ENCODE measurements at regions not wholly inside any gene's neighbourhood (a gene's known extent, or its start where the extent isn't known, plus 50 kb on each side); places are given as distances from the start of the nearest gene placed in this dataset.
"Not testable (repeated sequence)": the region's sequence is repeated elsewhere in the genome, so short reads cannot be mapped to it uniquely, and the experiment has no call there.

DNA sequence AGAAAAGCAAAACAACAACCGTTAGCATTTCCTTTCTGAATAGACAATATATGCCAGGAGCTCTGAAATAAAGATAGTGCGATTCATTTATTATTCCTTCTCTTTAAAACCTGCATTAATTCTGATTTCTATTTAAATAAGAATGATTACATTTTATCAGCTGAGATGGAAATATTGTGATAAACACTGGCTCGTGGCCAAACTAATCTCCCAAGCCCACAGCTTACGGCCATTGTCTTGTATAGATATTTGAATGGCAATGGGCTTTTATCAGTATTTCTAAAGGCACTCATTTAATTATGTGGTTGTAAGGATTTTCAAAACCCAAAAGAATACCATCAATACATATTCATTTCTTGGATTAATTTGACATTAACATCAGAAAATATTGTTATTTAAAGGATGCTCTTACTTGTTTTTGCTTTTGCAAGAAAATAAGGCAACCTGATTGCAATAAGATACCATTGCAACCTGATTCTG, 123.7 kb upstream of the IRX5 start:
- no peak for DNase-seq

DNA sequence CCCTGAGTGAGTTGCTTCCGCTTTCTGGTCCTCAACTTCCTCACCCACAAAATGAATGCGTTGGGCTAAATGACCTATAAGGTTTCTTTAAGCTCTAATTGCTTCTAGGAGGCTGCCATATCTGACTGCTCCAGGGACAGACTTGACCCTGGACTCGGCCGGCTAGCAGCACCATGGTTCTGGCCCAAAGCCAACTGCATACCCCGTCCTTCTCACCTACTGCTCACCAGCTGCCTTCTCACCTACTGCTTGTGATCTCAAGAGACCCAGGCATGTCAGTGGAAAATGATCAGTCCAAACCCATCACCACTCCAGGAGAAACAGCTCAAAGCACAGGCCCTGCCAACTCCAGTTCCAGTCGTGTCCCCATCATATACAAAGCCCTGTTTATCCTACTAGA, 124.3 kb upstream of the IRX5 start:
- DNase-seq: no peak

DNA sequence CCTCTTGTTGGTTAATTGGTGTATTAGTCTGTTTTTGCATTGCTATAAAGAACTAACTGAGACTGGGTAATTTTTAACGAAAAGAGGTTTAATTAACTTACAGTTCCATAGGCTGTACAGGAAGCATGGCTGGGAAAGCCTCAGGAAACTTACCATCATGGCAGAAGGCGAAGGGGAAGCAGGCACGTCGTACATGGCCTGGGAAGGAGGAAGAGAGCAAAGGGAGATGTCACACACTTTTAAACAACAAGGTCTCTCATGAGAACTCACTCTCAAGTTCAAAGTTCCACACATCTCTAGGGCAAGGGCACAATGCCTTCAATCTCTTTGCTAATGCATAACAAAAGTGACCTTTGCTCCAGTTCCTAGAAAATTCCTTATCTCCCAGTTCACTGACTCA, 125.0 kb upstream of the IRX5 start:
- DNase-seq: no peak

DNA sequence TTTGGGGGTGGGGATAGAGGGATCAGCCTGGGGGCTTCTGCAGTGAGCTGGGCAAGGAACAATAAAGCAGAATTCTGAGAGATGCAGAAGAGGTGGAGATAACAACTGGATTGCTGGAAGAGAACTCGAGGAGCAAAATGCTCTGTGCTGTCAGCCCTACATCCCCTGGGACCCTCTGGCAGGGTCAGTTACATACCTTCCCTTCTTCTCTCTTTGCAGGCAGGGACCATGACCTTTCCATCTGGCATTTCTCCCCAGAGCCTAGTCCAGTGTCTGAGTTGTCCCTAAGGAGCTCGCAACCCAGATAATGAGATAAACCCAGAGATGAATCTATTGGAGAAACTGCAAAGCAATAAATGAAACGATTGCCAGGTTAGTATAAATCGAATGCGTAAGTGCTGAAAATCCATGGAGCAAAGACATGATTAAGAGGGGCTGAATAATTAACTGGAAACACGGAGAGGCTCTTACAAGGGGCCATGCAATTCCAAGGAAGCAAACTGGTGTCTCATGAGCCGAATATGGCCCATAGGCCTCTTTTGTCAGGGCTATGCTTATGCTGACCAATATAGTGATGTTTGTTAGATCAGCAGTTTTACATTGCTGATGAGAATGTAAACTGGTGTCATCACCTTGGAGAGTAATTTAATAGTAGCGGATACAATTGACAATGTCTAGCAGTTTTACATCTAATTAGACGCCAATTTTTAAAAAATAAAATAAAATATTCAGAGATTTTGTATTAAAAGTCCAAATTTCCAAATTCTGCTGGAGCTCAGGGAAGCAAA, 129.4 kb upstream of the IRX5 start:
- DNase-seq: no peak

DNA sequence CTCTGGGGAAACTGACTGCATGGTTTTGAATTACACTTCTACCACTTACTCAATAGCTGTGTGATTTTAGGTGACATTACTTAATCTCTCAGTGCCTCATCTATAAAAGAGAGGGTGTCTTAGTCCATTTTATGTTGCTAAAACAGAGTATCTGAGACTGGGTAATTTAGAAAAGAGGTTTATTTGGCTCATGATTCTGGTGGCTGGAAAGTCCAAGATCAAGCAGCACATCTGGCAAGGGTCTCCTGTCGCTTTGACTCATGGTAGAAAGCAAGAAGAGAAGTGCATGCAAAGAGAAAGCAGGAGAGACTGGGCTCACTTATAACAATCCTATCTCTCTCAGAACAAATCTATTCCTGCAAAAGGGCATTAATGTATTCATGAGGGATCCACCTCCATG, 132.4 kb upstream of the IRX5 start:
- no peak for DNase-seq

DNA sequence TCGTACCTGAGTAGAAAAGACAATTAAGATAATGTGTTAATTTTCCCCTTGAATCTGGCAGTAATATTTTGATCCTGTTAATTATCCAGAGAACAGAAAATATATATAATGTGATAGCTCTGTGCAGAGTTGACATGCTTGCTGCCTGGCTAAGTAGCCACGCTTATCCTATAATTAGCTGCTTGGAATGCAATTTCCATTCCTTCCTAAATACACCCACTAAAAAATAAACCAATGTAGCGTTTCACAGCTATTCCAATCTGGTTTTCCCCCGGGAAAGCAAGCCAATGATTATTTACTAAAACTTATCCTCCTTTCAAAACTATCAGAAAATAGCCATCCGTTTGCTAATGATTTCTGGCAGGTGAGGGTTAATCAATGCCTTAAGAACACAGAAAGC, 134.5 kb upstream of the IRX5 start:
- DNase-seq: no peak

DNA sequence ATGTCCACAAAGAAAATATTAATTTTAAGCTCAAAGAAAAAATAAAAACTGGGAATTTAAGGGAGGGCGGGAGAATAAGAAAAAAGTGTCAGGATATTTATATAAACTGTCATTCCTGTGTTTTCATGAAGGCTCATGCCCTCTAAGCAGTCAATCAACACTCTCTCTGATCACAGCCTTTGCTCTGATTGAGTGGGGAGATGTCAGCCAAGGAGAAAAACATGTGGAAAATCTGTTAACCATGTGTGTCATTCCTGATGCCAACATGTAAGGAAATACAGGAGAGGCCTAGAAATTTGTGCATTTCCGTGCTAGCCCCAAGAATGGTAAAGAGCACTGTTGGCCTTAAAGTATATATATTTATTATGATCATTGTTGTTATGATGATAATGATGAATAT, 137.9 kb upstream of the IRX5 start:
- no peak for DNase-seq

DNA sequence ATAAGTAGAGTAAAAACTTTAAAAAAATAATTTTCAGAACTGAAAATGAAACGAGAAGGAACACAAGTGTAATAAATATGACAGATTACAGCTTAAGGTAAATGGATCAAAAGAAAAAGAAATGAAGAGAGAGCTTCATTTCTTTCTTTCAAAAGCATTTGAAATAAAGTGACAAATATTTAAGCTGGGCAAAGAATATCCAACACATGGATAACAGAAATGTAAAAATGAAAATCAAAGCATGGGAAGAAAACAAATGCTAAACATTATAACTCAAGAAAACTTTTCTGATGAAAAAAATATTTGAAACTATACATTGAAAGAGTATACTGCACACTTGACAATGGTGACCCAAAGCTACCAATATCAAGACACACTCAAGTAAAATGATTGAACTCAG, 143.6 kb upstream of the IRX5 start:
- no peak for DNase-seq

DNA sequence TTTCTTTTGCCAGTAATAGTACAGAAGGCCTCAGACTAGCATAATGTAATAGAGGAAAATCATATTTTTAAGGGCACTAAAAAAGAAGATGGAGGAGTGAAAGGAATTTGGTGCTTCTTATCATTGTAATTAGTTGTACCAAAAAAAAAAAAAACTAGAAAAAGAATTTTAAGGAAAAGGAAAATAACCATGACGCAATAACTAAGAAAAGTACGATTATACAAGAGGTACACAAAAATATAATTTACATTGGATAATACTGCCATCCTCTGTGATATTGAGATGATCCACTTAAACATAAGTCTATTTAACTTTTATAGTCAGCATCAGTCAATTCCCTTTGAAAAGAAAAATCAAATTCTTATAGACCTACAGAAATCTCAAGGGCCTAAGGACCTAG, 146.7 kb upstream of the IRX5 start:
- DNase-seq: no peak

DNA sequence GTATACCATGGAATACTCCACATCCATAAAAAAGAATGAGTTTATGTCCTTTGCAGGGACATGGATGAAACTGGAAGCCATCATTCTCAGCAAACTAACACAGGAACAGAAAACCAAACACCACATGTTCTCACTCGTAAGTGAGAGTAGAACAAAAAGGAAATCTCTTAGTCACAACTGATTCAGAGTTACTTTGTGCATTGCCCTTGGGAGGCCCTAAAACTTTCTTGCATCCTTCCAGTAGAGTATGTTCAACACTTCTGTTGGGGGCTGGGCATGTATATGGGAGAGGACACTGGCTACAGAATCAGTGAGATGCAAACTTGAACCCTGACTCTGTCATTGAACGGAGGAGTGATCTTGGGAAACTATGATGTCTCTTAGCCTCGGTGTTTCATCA, 147.4 kb upstream of the IRX5 start:
- DNase-seq: no peak

DNA sequence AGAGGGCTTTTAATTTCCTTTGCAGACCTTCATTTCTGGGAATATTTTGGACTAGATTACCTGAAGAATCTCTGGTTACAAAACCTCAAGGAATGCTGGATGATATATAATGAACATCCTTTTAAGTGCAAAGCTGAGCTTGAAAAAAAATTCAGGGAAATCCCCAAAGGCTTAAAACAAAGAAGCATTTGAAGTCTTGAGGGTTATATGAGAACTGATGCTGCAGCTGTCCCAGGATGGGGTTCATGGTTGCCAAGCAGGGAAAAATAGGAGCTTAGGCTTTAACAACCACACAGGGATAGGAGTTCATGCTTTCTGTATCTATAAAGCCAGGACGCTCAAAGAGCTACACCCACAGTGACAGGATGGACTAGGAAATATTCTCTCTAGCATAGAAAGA, 150.4 kb upstream of the IRX5 start:
- no peak for DNase-seq

DNA sequence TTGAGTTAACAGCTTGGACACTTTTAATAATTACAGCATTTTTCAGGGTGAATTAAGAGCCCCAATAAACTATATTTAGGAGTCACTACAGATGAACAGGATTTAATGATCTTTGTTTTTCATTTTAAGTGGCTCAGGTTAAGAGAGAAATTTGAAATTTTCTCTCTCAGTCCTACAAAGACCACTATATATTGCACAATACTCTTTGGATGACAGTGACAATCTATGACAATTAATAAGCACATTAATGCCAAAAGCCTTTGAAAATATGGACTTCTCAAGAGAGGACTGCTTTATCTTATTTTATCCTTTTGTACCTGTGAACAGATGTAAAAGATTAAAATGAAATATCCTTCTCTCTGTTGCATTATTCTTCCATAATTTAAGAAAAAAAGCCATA, 151.1 kb upstream of the IRX5 start:
- DNase-seq: no peak

DNA sequence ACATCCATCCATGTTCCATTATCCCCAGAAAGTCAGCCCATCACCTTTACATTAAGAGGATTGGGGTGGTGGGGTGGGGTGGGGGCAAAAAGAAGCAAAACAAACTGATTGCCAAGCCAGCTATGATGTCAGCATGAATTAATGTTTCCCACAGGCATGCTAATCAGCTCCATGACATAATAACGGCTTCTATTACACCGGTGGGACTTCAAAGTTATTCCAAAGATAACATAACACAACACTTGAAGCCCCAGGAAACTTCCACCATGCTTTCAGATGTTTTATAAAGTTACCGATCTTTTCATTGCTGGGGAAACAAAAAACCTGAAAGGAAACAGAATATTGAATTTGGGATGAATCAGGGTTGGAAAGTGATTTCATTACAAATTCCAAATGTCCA, 155.9 kb upstream of the IRX5 start:
- no peak for DNase-seq

DNA sequence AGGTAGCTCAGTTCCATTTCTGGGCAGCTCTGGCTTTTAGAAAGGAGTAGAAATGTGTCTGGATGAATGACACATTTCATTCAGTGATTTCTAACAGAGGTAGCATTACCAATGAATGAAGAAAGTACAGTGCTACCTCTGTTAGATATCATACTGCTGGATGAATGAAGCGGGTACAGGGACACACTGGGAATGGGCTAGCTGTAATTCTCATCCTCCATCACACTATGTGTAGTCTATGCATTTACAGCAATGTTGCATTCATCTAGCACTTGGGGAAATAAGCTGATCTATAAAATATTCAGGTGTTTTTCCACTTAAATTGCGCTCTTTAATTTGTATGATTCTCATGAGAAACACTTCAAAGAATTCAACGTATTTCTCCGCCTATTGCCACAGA, 158.3 kb upstream of the IRX5 start:
- DNase-seq: no peak

DNA sequence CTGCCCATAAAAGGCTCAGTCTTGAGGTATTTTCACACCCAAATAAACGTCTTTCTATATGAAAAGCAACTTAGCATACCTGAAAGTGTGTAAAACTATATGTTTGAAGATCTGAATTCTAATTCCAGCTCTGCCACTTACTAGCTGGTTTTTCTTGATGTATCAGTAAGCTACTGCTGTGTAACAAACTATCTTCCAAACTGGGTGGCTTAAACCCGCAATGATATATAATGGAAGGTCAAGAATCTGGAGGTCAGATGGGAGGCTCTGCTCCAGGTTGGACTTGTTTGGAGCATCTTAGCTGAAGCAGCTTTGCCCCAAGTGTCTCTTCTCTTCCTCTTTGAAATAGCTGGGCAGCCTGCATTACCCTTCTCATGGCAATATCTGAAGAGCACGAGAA, 164.3 kb upstream of the IRX5 start:
- DNase-seq: no peak

DNA sequence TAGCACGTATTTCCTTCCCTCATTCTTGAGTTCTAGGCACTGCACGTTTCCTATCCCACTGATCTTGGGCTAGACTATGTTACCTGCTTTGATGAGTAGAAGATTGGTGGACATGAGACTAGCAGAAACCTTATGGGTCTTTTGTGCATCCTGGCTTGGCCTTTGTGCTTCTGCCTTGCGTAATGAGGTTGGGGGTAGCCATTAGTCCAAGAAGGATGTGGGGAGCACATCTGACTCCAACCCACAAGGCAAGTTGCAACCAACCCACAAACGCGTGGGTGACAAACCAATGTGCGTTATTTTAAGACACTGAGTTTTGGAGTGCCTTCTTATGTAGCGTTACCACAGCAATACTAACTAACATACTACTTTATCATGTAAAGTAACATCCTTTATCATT, 180.4 kb upstream of the IRX5 start:
- no peak for DNase-seq

DNA sequence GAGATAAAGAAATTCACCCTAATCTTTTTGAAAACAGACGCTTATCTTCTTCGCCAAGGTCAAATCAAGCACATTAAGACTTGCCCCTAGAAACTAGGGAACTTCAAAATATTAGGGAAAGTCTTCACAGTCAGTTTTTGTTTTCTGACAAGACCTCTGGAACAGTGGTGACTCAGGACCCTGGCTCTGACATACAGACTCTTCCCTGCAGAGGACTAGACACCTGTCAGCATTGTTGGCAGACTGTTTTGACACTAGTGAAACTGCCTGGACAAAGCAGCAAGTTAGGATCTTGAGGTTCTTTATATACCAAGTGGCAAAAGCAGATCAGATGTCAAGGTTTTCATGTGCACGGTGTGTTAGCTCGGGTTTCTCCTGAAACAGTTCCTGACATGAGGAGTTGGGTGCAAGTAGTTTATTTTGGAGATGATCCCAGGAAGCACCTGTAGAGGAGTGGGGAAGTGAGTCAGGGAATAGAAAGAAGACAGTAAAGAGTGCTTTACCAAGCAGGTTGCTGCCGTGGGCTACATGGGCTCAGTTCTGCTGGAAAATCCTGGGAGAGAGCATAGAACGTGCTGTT, 182.0 kb upstream of the IRX5 start:
- no peak for DNase-seq

DNA sequence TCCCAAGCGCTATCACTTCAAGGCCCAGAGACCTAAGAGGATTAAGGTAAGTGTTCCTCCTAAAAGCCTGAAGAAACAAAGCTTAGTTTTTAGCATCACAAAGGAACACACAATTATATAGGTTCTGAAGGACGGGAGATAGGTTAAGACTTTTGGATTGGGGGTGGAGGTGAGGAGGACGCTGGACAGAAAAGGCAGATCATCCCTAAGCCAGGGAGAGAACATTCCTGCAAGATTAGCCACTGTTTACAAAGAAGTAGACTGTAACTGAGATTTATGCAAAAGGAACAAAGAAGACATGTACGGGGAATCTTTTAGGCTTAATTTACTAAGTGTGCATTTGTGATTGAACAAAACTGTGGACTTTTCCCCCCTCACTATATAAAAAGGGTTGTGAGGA, 184.1 kb upstream of the IRX5 start:
- DNase-seq: no peak

DNA sequence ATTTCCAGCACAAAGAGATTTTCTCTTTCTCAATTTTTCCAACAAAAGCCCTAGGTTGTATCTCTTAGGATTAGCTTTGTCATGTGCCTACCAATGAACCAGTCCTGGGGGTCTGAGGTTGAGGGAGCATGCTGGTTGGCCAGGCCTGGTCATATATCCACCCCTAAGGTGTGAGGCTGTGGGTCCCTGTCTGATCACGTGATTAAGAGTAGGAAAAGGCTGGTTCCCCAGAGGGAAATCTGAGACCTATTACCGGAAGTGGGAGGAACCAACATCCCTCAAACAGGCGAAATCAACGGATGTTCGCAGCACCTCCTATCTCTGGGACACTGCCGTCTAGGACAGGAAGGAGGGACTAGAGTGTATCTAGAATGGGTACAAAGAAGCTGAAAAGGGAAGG, 185.7 kb upstream of the IRX5 start:
- no peak for DNase-seq

DNA sequence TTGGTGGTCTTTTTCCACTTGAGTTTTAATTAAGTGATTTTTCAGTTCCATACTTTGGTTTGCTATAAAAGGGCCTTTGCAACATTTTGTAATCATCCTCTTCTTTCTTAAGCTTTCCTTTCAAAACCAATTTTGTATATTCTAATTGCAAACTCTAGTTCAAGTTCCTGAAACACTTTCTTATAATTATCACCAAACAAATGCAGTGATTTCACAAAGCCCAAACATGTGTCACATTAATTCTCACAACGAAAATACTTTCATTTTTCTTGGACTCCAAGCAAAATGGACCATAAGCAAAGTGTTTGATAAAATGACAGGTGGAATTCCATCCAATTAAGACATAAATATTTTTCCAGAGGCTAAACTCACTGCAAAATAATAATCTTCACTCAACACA, 188.2 kb upstream of the IRX5 start:
- no peak for DNase-seq

DNA sequence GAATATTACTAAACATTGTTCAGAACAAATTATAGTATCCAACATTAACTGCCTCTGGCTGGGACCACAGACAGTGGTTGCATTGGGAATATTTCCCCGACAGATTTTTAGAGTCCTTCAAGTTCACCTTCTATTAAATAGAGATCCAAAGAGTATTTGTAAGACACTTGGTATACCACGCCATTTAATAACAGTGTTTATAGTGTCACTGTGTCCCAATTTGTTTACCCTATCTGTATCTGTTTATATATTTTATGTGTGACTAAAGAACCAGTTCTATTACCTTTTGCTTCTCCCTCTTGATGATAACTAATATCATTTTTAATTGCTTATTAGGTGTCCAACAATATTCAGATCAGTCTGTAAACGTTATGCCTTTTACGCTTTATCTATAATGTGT, 191.3 kb upstream of the IRX5 start:
- no peak for DNase-seq

DNA sequence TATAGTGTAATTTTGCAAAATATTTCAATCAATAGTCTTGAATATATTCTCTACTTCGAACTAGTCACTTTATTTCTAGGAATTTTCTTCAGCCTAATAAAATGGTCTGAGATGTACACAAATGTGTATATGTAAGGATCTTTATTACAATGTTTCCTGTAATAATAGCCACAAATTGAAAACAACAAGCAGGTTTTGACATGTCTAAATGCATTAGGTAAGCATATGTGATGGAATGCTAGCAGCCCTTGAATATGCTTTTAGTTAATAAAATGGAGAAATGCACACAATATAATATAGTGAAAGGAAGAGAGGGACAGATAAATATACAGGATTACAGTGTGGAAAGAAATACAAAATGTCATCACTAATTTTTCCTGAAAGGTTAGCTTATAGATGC, 196.5 kb upstream of the IRX5 start:
- no peak for DNase-seq

DNA sequence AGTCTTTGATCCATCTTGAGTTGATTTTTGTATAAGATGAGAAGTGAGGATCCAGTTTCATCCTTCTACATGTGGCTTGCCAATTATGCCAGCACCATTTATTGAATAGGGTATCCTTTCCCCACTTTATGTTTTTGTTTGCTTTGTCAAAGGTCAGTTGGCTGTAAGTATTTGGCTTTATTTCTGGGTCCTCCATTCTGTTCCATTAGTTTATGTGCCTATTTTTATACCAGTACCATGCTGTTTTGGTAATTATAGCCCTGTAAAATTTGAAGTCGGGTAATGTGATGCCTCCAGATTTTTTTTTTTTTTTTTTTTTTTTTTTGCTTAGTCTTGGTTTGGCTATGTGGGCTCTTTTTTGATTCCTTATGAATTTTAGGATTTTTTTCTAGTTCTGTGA, 203.0 kb upstream of the IRX5 start:
- DNase-seq: not testable (repeated sequence)

DNA sequence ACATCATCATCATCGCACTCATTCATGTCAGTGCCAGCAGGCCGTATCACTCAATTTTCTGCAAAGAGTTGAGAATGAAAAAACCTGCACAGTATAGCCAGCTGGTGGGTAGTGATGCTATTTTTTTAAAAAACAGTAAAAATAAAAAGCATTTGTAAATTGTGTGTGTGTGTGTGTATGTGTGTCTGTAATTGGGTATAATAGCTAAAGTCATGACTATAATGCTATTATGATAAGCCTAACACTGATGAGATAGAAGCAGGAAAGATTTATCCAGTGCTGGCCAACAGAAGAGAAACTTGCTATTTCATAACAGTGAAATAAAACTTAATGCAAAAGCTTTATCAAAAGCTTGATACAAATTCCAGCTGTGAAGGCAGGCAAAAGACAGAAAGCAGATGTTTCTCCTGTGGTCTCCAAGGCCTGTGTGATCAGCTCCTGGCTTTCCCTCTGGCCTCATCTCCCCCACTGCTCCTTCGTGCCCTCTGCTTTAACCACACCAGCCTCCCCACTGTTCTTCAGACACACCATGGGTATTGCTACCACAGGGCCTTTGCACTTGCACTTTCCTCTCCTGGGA, 206.2 kb upstream of the IRX5 start:
- DNase-seq: no peak

DNA sequence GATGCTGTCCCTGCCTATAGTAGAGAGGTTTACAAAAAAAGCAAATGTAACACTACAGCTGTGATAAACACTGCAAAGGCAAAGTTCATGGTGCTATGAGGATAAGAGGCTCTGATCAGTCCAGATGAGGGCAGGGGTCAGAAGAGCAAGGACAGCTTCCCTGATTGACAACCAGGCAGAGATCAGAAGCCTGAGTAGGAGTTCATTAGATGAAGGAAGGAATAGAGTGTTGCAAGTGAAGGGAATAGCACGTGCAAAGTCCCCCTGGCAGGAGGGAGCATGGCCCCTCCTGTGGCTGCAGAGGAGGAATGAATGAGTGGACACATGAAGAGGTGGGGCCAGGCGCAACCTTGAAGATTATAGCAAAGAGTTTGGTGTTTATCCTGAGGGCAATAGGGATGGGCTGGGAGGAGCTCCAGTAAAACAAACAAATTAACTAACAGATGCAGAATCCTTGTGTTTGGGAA, 208.4 kb upstream of the IRX5 start:
- no peak for DNase-seq

Measured in NCI-H1436 (cell line).